ENCODE measurements at regions not wholly inside any gene's neighbourhood (a gene's known extent, or its start where the extent isn't known, plus 50 kb on each side); places are given as distances from the start of the nearest gene placed in this dataset.

DNA sequence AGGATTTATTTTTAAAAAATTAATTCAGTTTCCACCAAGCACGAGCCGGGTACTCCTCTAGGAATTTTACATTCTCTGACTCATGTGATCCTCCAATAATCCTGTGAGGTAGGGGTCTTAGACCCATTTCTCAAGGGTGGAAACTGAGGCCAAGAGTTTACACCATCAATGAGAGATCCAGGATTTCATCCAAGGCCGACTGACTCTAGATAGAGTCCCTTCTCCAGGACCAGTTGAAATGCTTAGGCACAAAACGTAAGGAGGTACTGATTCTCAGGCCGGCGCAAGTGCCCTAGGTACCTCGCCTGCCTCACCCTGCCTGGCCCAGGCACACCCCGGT is 95.7 kb upstream of the DUSP5 start (continued):
- TF ChIP-seq, protein P1, sequence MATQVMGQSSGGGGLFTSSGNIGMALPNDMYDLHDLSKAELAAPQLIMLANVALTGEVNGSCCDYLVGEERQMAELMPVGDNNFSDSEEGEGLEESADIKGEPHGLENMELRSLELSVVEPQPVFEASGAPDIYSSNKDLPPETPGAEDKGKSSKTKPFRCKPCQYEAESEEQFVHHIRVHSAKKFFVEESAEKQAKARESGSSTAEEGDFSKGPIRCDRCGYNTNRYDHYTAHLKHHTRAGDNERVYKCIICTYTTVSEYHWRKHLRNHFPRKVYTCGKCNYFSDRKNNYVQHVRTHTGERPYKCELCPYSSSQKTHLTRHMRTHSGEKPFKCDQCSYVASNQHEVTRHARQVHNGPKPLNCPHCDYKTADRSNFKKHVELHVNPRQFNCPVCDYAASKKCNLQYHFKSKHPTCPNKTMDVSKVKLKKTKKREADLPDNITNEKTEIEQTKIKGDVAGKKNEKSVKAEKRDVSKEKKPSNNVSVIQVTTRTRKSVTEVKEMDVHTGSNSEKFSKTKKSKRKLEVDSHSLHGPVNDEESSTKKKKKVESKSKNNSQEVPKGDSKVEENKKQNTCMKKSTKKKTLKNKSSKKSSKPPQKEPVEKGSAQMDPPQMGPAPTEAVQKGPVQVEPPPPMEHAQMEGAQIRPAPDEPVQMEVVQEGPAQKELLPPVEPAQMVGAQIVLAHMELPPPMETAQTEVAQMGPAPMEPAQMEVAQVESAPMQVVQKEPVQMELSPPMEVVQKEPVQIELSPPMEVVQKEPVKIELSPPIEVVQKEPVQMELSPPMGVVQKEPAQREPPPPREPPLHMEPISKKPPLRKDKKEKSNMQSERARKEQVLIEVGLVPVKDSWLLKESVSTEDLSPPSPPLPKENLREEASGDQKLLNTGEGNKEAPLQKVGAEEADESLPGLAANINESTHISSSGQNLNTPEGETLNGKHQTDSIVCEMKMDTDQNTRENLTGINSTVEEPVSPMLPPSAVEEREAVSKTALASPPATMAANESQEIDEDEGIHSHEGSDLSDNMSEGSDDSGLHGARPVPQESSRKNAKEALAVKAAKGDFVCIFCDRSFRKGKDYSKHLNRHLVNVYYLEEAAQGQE (IDR thresholded peaks at IDR 0.05; ENCODE audit: unreplicated experiment), result no peak
- no peak for TF ChIP-seq ETS1 (IDR thresholded peaks at IDR 0.05)
- TF ChIP-seq NANOG (IDR thresholded peaks at IDR 0.05; ENCODE audit: borderline replicate concordance), result no peak
- no peak for TF ChIP-seq EZH2phosphoT487 (IDR thresholded peaks at IDR 0.05; ENCODE audit: unreplicated experiment)
- TF ChIP-seq CTCF (conservative IDR thresholded peaks at IDR 0.05; ENCODE audit: low read depth in 2 of 2), result no peak
- no peak for TF ChIP-seq POLR2AphosphoS5 (IDR thresholded peaks at IDR 0.05; ENCODE audit: low read depth)
- no peak for TF ChIP-seq STAT1 (IDR thresholded peaks at IDR 0.05; ENCODE audit: unreplicated experiment)

DNA sequence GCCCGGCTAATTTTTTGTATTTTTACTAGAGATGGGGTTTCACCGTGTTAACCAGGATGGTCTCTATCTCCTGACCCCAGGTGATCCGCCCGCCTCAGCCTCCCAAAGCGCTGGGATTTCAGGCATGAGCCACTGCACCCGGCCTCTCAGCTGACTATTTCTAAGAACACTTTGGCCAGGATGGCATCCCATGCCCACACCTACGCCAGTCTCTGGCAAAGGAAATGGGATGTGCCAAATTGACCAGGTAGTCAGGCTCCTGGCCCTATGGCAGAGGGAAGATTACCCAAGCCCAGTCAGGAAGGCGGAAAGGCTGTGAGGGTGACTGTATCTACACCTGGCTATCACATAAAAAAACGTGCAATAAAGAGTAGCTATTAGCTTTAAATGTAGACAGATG is 94.1 kb upstream of the DUSP5 start:
- Histone ChIP-seq H2AFZ (no peak overlapping the region), H3K9me2 (ENCODE audit: insufficient read depth) (no peaks in the 10 kb centered on the region), H3K27ac (ENCODE audit: low read depth) (no peak overlapping the region), H3K36me3 (ENCODE audit: insufficient read depth) (no peaks in the 10 kb centered on the region), H3K4me2 (no peak overlapping the region), H3F3A (replicated peaks; ENCODE audit: low read depth) (no peaks in the 10 kb centered on the region), H3K79me2 (replicated peaks; ENCODE audit: insufficient read depth) (no peaks in the 10 kb centered on the region), H3K4me1 (ENCODE audit: insufficient read depth) (0 out of 2 replicates have a peak, but pooled peaks cover 8% of the 10 kb centered on the region), H3K4me3 (no peak overlapping the region), H4K20me1 (replicated peaks; ENCODE audit: insufficient read depth) (no peaks in the 10 kb centered on the region), H3K27me3 (ENCODE audit: insufficient read depth) (no peaks in the 10 kb centered on the region)
- DNase-seq (ENCODE audit: low spot score), result no peak
- ATAC-seq, result no peak
- H3K9me3 Mint-ChIP-seq, result no peaks in the 10 kb centered on the region
- no peaks in the 10 kb centered on the region for H3K36me3 Mint-ChIP-seq (ENCODE audit: low read depth)
- H3K4me1 Mint-ChIP-seq, result peaks cover 16% of the 10 kb centered on the region
- H3K27me3 Mint-ChIP-seq (ENCODE audit: insufficient read depth, low read depth, poor library complexity), result peaks cover 8% of the 10 kb centered on the region
- H3K4me3 Mint-ChIP-seq, result no peak overlapping the region
- H3K27ac Mint-ChIP-seq, result no peak overlapping the region
- TF ChIP-seq, protein P1 (IDR thresholded peaks at IDR 0.05; ENCODE audit: unreplicated experiment), result no peak
- TF ChIP-seq EZH2 (IDR thresholded peaks at IDR 0.05; ENCODE audit: low read depth, unreplicated experiment) (no peak), ZNF331 (CRISPR knock-in tag; IDR thresholded peaks at IDR 0.05; ENCODE audit: low read depth) (no peak), EZH2phosphoT487 (IDR thresholded peaks at IDR 0.05; ENCODE audit: unreplicated experiment) (no peak), JUNB (IDR thresholded peaks at IDR 0.05; ENCODE audit: unreplicated experiment) (no peak), ZNF114 (CRISPR knock-in tag; IDR thresholded peaks at IDR 0.05) (no peak), CTCF (conservative IDR thresholded peaks at IDR 0.05; ENCODE audit: low read depth in 2 of 2) (no peak), POLR2AphosphoS5 (IDR thresholded peaks at IDR 0.05; ENCODE audit: low read depth) (no peak)

All from GM23338 (cell line).